Caco-2 (cell line): ENCODE measurements at regions not wholly inside any gene's neighbourhood (a gene's known extent, or its start where the extent isn't known, plus 50 kb on each side); places are given as distances from the start of the nearest gene placed in this dataset.
"Not testable (repeated sequence)": the region's sequence is repeated elsewhere in the genome, so short reads cannot be mapped to it uniquely, and the experiment has no call there.

Experiments
- BruUV-seq: library from RNA; stranded (reverse); fragments of 400-500 nt; replicated peaks from 2 replicates; lab custom pipeline; 2021; lab: Mats Ljungman, UMichigan
- CTCF ChIA-PET: fragments of 300-600 bp; sonication (Branson Sonifier 250); formaldehyde crosslinking; loops from one replicate; lab custom pipeline; 2022; ENCODE audit warnings: antibody characterized with exemption; lab: Charles Lee
- POLR2A ChIA-PET: fragments of 300-600 bp; sonication (Branson Sonifier 250); formaldehyde crosslinking; loops from one replicate; lab custom pipeline; 2022; ENCODE audit warnings: antibody characterized with exemption; lab: Charles Lee
- DNase-seq, 2 experiments: peaks; one replicate each; pipeline versions ENCODE4 v3.0.0 to v3.0.0-alpha.2; 2020 to 2022
- H3K27me3 ChIP-seq: replicated peaks from 2 replicates; pipeline ENCODE4 v1.6.0; 2011; ENCODE audit warnings: low read length; ENCODE audit not compliant: control insufficient read depth, insufficient read depth
- H3K36me3 ChIP-seq: 2 replicates; pipeline ENCODE4 v1.5.1; 2011; ENCODE audit warnings: low read length; ENCODE audit not compliant: control insufficient read depth, insufficient read depth
- H3K4me1 ChIP-seq: fragments of 250-450 bp; sonication (Bioruptor Pico); 2 replicates; pipeline ENCODE4 v1.5.1; 2020; ENCODE audit warnings: mild to moderate bottlenecking
- H3K4me3 ChIP-seq: 2 replicates; pipeline ENCODE4 v1.5.1; 2011; ENCODE audit warnings: low read depth, mild to moderate bottlenecking, control low read depth, low read length
- H3K9me3 ChIP-seq: fragments of 250-450 bp; sonication (Bioruptor Pico); 2 replicates; pipeline ENCODE4 v1.5.1; 2020; ENCODE audit warnings: mild to moderate bottlenecking, moderate library complexity
- H3K27ac Mint-ChIP-seq: one replicate; pipeline ENCODE4 v1.8.0; 2022; ENCODE audit warnings: mixed read lengths; ENCODE audit not compliant: unreplicated experiment
- H3K27me3 Mint-ChIP-seq: one replicate; pipeline ENCODE4 v1.8.0; 2022; ENCODE audit warnings: mixed read lengths; ENCODE audit not compliant: insufficient read depth, unreplicated experiment
- H3K36me3 Mint-ChIP-seq: one replicate; pipeline ENCODE4 v1.8.0; 2022; ENCODE audit warnings: mild to moderate bottlenecking, mixed read lengths; ENCODE audit not compliant: insufficient read depth, unreplicated experiment
- H3K4me1 Mint-ChIP-seq: one replicate; pipeline ENCODE4 v1.8.0; 2022; ENCODE audit warnings: low read depth, mixed read lengths; ENCODE audit not compliant: unreplicated experiment
- H3K4me3 Mint-ChIP-seq: one replicate; pipeline ENCODE4 v1.8.0; 2022; ENCODE audit warnings: mild to moderate bottlenecking, moderate library complexity, mixed read lengths; ENCODE audit not compliant: unreplicated experiment
- H3K9me3 Mint-ChIP-seq: one replicate; pipeline ENCODE4 v1.8.0; 2022; ENCODE audit warnings: mixed read lengths; ENCODE audit not compliant: unreplicated experiment
- CTCF ChIP-seq, 2 experiments: fragments of 200-600 bp in 1 of 2; IDR thresholded peaks; 1 replicate in 1 of 2; 2 replicates in 1 of 2; pipeline versions ENCODE4 v1.5.1 to v1.8.0; 2011 to 2022; ENCODE audit warnings: antibody characterized with exemption in 1 of 2, control low read depth in 1 of 2, inconsistent platforms in 1 of 2, low read depth in 1 of 2, low read length in 1 of 2, mild to moderate bottlenecking in 1 of 2, moderate library complexity in 1 of 2; ENCODE audit not compliant: insufficient read depth in 1 of 2, severe bottlenecking in 1 of 2, unreplicated experiment in 1 of 2
- intact Hi-C: fragments of 100-400 bp; cut with micrococcal nuclease; formaldehyde crosslinking; loops from one replicate; pipeline ENCODE4 v1.10.0; 2022; ENCODE audit not compliant: unreplicated experiment

DNA sequence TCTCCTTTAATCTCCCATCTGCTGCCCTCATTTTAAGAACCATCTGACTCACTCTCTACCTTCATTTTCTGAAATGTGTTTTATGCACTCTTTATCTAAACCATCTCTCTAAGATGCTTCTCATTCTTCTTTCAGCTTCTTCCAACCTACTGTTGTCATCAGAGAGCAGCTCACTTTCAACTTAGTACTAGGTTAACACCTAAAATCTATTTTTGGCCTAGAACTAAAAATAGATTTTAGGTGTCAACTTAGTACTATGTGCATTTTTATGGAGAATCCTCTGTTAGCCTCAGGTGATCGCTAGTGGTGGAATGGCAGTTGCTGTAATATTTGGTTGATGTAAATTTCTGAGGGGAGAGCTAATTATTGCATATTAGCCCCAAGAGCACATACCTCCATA is 277.1 kb downstream of the KCNJ2 start:
- TF ChIP-seq CTCF (IDR thresholded peaks at IDR 0.05; ENCODE audit: insufficient read depth in 1 of 2, low read depth in 1 of 2, low read length in 1 of 2, severe bottlenecking in 1 of 2, unreplicated experiment in 1 of 2) = no peak
- no peaks in the 10 kb centered on the region for H3K27me3 ChIP-seq
- no TSS peak for BruUV-seq

DNA sequence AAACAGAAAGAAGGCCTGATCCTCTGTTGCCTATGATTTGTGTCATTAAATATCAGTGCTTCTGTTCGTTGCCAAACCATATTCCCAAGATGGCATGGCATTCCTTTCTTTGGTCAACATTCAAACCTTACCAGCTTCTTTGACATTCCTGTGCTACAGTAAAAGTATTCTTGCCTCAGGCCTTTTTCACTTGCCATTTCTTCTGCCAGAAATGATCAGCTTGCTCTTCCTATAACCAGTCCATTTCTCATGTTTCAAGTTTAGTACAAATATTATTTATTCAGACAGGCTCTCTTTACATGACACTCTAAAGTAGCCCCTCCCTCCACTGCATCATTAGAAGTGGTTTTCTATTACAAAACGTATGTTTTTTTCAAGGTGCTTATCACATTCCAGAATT is 278.3 kb downstream of the KCNJ2 start:
- H3K4me3 Mint-ChIP-seq = no peak overlapping the region
- peaks cover 8% of the 10 kb centered on the region for H3K4me1 Mint-ChIP-seq
- ChIA-PET POLR2A (no interaction called here), CTCF (no interaction called here)
- H3K36me3 Mint-ChIP-seq = no peaks in the 10 kb centered on the region
- intact Hi-C loops = no loop called here
- H3K27me3 ChIP-seq = no peaks in the 10 kb centered on the region
- no TSS peak for BruUV-seq
- H3K36me3 ChIP-seq = no peaks in the 10 kb centered on the region
- no peaks in the 10 kb centered on the region for H3K4me1 ChIP-seq
- no peak overlapping the region for H3K4me3 ChIP-seq
- H3K9me3 ChIP-seq = no peaks in the 10 kb centered on the region
- no peak for DNase-seq
- H3K27me3 Mint-ChIP-seq = no peaks in the 10 kb centered on the region
- no peak for TF ChIP-seq CTCF (IDR thresholded peaks at IDR 0.05; ENCODE audit: insufficient read depth in 1 of 2, low read depth in 1 of 2, low read length in 1 of 2, severe bottlenecking in 1 of 2, unreplicated experiment in 1 of 2)
- peaks cover 8% of the 10 kb centered on the region for H3K9me3 Mint-ChIP-seq
- no peak overlapping the region for H3K27ac Mint-ChIP-seq

More for the DNA sequence above, 277.1 kb downstream of the KCNJ2 start:
- H3K4me3 Mint-ChIP-seq = no peak overlapping the region
- no peak overlapping the region for H3K4me3 ChIP-seq
- no peaks in the 10 kb centered on the region for H3K27me3 Mint-ChIP-seq
- POLR2A ChIA-PET = no interaction called here
- DNase-seq = no peak
- peaks cover 8% of the 10 kb centered on the region for H3K4me1 Mint-ChIP-seq
- H3K27ac Mint-ChIP-seq = no peak overlapping the region
- H3K9me3 Mint-ChIP-seq = peaks cover 8% of the 10 kb centered on the region
- no peaks in the 10 kb centered on the region for H3K9me3 ChIP-seq
- H3K4me1 ChIP-seq = no peaks in the 10 kb centered on the region
- no peaks in the 10 kb centered on the region for H3K36me3 Mint-ChIP-seq
- intact Hi-C loops = no loop called here
- CTCF ChIA-PET = no interaction called here
- no peaks in the 10 kb centered on the region for H3K36me3 ChIP-seq

GRCh38 chr17:70453075-70453474 is 283.7 kb downstream of the KCNJ2 start:
- intact Hi-C loops, H3K36me3 Mint-ChIP-seq, H3K27ac Mint-ChIP-seq, H3K36me3 ChIP-seq, H3K4me1 ChIP-seq, BruUV-seq, H3K9me3 ChIP-seq, H3K4me3 Mint-ChIP-seq, DNase-seq, H3K4me3 ChIP-seq, H3K4me1 Mint-ChIP-seq, CTCF ChIA-PET, H3K27me3 ChIP-seq, POLR2A ChIA-PET, H3K27me3 Mint-ChIP-seq: not testable (repeated sequence)
- H3K9me3 Mint-ChIP-seq = peaks cover 11% of the 10 kb centered on the region

GRCh38 chr17:70454377-70454776 is 285.0 kb downstream of the KCNJ2 start:
- no peak overlapping the region for H3K4me3 Mint-ChIP-seq
- H3K27ac Mint-ChIP-seq = no peak overlapping the region
- Histone ChIP-seq H3K9me3 (no peaks in the 10 kb centered on the region; the same call in 1 of the 2 replicates), H3K27me3 (no peaks in the 10 kb centered on the region), H3K36me3 (no peaks in the 10 kb centered on the region), H3K4me1 (no peaks in the 10 kb centered on the region), H3K4me3 (no peak overlapping the region)
- peaks cover 18% of the 10 kb centered on the region for H3K9me3 Mint-ChIP-seq
- no peaks in the 10 kb centered on the region for H3K36me3 Mint-ChIP-seq
- no TSS peak for BruUV-seq
- DNase-seq = no peak
- CTCF ChIA-PET = no interaction called here
- intact Hi-C loops = no loop called here
- no peaks in the 10 kb centered on the region for H3K27me3 Mint-ChIP-seq
- POLR2A ChIA-PET = no interaction called here
- H3K4me1 Mint-ChIP-seq = no peaks in the 10 kb centered on the region
- TF ChIP-seq CTCF (IDR thresholded peaks at IDR 0.05; ENCODE audit: insufficient read depth in 1 of 2, low read depth in 1 of 2, low read length in 1 of 2, severe bottlenecking in 1 of 2, unreplicated experiment in 1 of 2) = no peak
